Suprapubic skin (tissue), 4 donors: ENCODE measurements at regions not wholly inside any gene's neighbourhood (a gene's known extent, or its start where the extent isn't known, plus 50 kb on each side); places are given as distances from the start of the nearest gene placed in this dataset.

Experiments
- EP300 ChIP-seq: sonication (generic); formaldehyde crosslinking; IDR thresholded peaks from one replicate; pipeline ENCODE4 v1.6.1; 2017; ENCODE audit warnings: antibody characterized with exemption
- POLR2A ChIP-seq, 2 donors: fragments of 450-650 bp; IDR thresholded peaks; one replicate each; pipeline ENCODE4 v1.6.1; 2017; ENCODE audit warnings: antibody characterized with exemption in 2 of 2, mild to moderate bottlenecking in 2 of 2, moderate library complexity in 2 of 2
- POLR2AphosphoS5 ChIP-seq, 3 donors: sonication (generic); formaldehyde crosslinking; IDR thresholded peaks; one replicate each; pipeline ENCODE4 v1.6.1; 2017; ENCODE audit warnings: antibody characterized with exemption in 3 of 3
- TF ChIP-seq, protein P1 (sequence below), 2 donors: fragments of 200-600 bp in 1 of 2; fragments of 450-650 bp in 1 of 2; sonication (generic) in 1 of 2; IDR thresholded peaks; one replicate each; pipeline ENCODE4 v1.5.1; 2016 to 2019; ENCODE audit warnings: antibody characterized with exemption in 2 of 2, mild to moderate bottlenecking in 1 of 2, moderate library complexity in 1 of 2

DNA sequence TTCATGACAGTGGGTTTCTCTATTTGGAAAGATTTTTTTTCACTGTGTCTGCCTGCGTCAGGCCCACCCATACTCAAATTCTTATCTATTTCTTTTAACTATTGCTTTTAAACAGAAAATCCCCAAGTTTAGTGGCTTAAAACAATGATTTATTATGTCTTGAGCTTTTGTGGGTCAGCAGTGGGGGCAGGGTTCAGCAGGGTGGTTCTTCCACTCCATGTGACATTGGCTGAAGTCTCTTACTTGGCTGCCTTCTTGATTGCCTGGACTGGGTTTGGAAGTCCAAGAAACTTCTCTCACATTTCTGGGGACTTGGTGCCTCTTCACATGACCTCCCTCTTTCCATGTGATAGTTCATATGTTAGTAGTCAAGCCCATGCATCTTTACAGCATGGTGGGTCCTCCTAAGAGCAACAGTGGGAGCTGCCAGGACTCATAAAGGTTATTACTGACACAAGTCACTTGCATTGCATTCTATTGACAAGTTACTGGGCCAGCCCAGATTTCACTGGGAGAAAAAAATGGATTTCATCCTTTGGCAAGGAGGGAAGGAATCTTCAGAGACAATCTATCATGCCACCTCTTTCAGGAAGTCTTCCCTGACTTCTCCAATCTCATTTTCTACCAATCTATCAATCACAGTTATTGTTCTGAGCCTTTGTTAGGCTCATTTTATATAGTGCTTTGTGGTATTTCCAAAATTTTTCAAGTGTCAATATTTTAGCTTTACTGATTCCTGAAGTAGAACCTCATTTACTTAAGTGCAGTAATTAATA lies 436.1 kb downstream of the XYLT1 start:
- TF ChIP-seq, protein P1, sequence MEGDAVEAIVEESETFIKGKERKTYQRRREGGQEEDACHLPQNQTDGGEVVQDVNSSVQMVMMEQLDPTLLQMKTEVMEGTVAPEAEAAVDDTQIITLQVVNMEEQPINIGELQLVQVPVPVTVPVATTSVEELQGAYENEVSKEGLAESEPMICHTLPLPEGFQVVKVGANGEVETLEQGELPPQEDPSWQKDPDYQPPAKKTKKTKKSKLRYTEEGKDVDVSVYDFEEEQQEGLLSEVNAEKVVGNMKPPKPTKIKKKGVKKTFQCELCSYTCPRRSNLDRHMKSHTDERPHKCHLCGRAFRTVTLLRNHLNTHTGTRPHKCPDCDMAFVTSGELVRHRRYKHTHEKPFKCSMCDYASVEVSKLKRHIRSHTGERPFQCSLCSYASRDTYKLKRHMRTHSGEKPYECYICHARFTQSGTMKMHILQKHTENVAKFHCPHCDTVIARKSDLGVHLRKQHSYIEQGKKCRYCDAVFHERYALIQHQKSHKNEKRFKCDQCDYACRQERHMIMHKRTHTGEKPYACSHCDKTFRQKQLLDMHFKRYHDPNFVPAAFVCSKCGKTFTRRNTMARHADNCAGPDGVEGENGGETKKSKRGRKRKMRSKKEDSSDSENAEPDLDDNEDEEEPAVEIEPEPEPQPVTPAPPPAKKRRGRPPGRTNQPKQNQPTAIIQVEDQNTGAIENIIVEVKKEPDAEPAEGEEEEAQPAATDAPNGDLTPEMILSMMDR (IDR thresholded peaks at IDR 0.05) = no peak
- TF ChIP-seq POLR2A (IDR thresholded peaks at IDR 0.05) = no peak
- TF ChIP-seq EP300 = no peak
- no peak for TF ChIP-seq POLR2AphosphoS5 (IDR thresholded peaks at IDR 0.05)
